ENCODE measurements at regions not wholly inside any gene's neighbourhood (a gene's known extent, or its start where the extent isn't known, plus 50 kb on each side); places are given as distances from the start of the nearest gene placed in this dataset.
"Not testable (repeated sequence)": the region's sequence is repeated elsewhere in the genome, so short reads cannot be mapped to it uniquely, and the experiment has no call there.

- H3K9me3 ChIP-seq; H3K4me1 ChIP-seq; H3K36me3 ChIP-seq; DNase-seq (ENCODE audit: low spot score); H3K27ac ChIP-seq; H3K27me3 ChIP-seq; H3K4me3 ChIP-seq: not testable (repeated sequence)
Observed at GRCh38 chr12:9471501-9471900, 136.2 kb downstream of the KLRB1 start.

GRCh38 chr12:9470367-9470766 lies 137.3 kb downstream of the KLRB1 start:
- not testable (repeated sequence) for H3K36me3 ChIP-seq; H3K4me3 ChIP-seq; H3K9me3 ChIP-seq; H3K27me3 ChIP-seq; DNase-seq (ENCODE audit: low spot score); H3K4me1 ChIP-seq; H3K27ac ChIP-seq

- not testable (repeated sequence) for H3K4me1 ChIP-seq; H3K27me3 ChIP-seq; DNase-seq (ENCODE audit: low spot score); H3K27ac ChIP-seq; H3K36me3 ChIP-seq; H3K4me3 ChIP-seq; H3K9me3 ChIP-seq
Observed at GRCh38 chr12:9469956-9470355, 137.8 kb downstream of the KLRB1 start.

GRCh38 chr12:9469463-9469862 lies 138.3 kb downstream of the KLRB1 start:
- DNase-seq (ENCODE audit: low spot score); H3K27me3 ChIP-seq; H3K27ac ChIP-seq: not testable (repeated sequence)

GRCh38 chr12:9468998-9469397 lies 138.7 kb downstream of the KLRB1 start:
- H3K4me1 ChIP-seq, H3K27ac ChIP-seq, H3K27me3 ChIP-seq, H3K9me3 ChIP-seq, H3K4me3 ChIP-seq, H3K36me3 ChIP-seq: not testable (repeated sequence)
- TF ChIP-seq CTCF (IDR thresholded peaks at IDR 0.05) = peak; percentile 48 to 72
- peak; percentile 60 for DNase-seq (ENCODE audit: low spot score)

More at GRCh38 chr12:9469463-9469862, 138.3 kb downstream of the KLRB1 start:
- H3K9me3 ChIP-seq, H3K4me1 ChIP-seq, H3K4me3 ChIP-seq, H3K36me3 ChIP-seq: not testable (repeated sequence)

GRCh38 chr12:9468144-9468543 lies 139.6 kb downstream of the KLRB1 start:
- H3K4me1 ChIP-seq; DNase-seq (ENCODE audit: low spot score); H3K27me3 ChIP-seq; H3K4me3 ChIP-seq; H3K9me3 ChIP-seq; H3K36me3 ChIP-seq; H3K27ac ChIP-seq: not testable (repeated sequence)

GRCh38 chr12:9464408-9464807 lies 143.3 kb downstream of the KLRB1 start:
- DNase-seq (ENCODE audit: low spot score) = no peak
- Histone ChIP-seq H3K9me3 (no peaks in the 10 kb centered on the region), H3K4me1 (no peaks in the 10 kb centered on the region), H3K27me3 (no peaks in the 10 kb centered on the region), H3K36me3 (no peaks in the 10 kb centered on the region), H3K4me3 (no peak overlapping the region), H3K27ac (no peak overlapping the region)
- TF ChIP-seq CTCF (IDR thresholded peaks at IDR 0.05) = no peak

GRCh38 chr12:9455516-9455915 lies 152.2 kb downstream of the KLRB1 start:
- not testable (repeated sequence) for DNase-seq (ENCODE audit: low spot score); H3K36me3 ChIP-seq; H3K4me3 ChIP-seq; H3K4me1 ChIP-seq; H3K27ac ChIP-seq; H3K9me3 ChIP-seq; H3K27me3 ChIP-seq

- DNase-seq (ENCODE audit: low spot score); H3K27ac ChIP-seq: not testable (repeated sequence)
Observed at GRCh38 chr12:9454021-9454420, 153.7 kb downstream of the KLRB1 start.

GRCh38 chr12:9450127-9450567 lies 157.6 kb downstream of the KLRB1 start:
- H3K9me3 ChIP-seq; DNase-seq (ENCODE audit: low spot score); H3K36me3 ChIP-seq; H3K4me1 ChIP-seq; H3K27ac ChIP-seq; H3K27me3 ChIP-seq: not testable (repeated sequence)
- H3K4me3 ChIP-seq = peak overlapping the region in 1 of 2 donors; percentile 26

More at GRCh38 chr12:9454021-9454420, 153.7 kb downstream of the KLRB1 start:
- not testable (repeated sequence) for H3K4me3 ChIP-seq, H3K9me3 ChIP-seq, H3K27me3 ChIP-seq, H3K4me1 ChIP-seq, H3K36me3 ChIP-seq

GRCh38 chr12:9449657-9450126 lies 158.0 kb downstream of the KLRB1 start:
- H3K36me3 ChIP-seq; H3K9me3 ChIP-seq; H3K27me3 ChIP-seq; H3K27ac ChIP-seq; H3K4me3 ChIP-seq; DNase-seq (ENCODE audit: low spot score); H3K4me1 ChIP-seq: not testable (repeated sequence)

Data from right atrium auricular region (tissue), 2 donors.